Liver (tissue), 3 donors: ENCODE measurements at regions not wholly inside any gene's neighbourhood (a gene's known extent, or its start where the extent isn't known, plus 50 kb on each side); places are given as distances from the start of the nearest gene placed in this dataset.

Experiments
- TAF1 ChIP-seq: conservative IDR thresholded peaks from 2 replicates; pipeline ENCODE4 v1.6.1; 2016; ENCODE audit warnings: antibody characterized with exemption, mild to moderate bottlenecking
- YY1 ChIP-seq: IDR thresholded peaks from 2 replicates; pipeline ENCODE4 v1.6.1; 2016; ENCODE audit warnings: antibody characterized with exemption, mild to moderate bottlenecking
- TF ChIP-seq, protein P1 (sequence below): fragments of 150-350 bp; IDR thresholded peaks from 2 replicates; pipeline ENCODE4 v1.5.1; 2017; ENCODE audit warnings: improper control_type of control experiment, low read depth, low read length; ENCODE audit not compliant: missing input control
- TF ChIP-seq, protein P2 (sequence below): IDR thresholded peaks from 2 replicates; pipeline ENCODE4 v1.6.1; 2016; ENCODE audit warnings: antibody characterized with exemption, mild to moderate bottlenecking
- donor health status: healthy.
- donor health status: healthy.

GRCh38 chr2:120994301-120994995 lies 258.8 kb downstream of the GLI2 start:
- TF ChIP-seq, protein P1, sequence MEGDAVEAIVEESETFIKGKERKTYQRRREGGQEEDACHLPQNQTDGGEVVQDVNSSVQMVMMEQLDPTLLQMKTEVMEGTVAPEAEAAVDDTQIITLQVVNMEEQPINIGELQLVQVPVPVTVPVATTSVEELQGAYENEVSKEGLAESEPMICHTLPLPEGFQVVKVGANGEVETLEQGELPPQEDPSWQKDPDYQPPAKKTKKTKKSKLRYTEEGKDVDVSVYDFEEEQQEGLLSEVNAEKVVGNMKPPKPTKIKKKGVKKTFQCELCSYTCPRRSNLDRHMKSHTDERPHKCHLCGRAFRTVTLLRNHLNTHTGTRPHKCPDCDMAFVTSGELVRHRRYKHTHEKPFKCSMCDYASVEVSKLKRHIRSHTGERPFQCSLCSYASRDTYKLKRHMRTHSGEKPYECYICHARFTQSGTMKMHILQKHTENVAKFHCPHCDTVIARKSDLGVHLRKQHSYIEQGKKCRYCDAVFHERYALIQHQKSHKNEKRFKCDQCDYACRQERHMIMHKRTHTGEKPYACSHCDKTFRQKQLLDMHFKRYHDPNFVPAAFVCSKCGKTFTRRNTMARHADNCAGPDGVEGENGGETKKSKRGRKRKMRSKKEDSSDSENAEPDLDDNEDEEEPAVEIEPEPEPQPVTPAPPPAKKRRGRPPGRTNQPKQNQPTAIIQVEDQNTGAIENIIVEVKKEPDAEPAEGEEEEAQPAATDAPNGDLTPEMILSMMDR: no peak
- TF ChIP-seq YY1 (no peak), TAF1 (no peak)
- TF ChIP-seq, protein P2, sequence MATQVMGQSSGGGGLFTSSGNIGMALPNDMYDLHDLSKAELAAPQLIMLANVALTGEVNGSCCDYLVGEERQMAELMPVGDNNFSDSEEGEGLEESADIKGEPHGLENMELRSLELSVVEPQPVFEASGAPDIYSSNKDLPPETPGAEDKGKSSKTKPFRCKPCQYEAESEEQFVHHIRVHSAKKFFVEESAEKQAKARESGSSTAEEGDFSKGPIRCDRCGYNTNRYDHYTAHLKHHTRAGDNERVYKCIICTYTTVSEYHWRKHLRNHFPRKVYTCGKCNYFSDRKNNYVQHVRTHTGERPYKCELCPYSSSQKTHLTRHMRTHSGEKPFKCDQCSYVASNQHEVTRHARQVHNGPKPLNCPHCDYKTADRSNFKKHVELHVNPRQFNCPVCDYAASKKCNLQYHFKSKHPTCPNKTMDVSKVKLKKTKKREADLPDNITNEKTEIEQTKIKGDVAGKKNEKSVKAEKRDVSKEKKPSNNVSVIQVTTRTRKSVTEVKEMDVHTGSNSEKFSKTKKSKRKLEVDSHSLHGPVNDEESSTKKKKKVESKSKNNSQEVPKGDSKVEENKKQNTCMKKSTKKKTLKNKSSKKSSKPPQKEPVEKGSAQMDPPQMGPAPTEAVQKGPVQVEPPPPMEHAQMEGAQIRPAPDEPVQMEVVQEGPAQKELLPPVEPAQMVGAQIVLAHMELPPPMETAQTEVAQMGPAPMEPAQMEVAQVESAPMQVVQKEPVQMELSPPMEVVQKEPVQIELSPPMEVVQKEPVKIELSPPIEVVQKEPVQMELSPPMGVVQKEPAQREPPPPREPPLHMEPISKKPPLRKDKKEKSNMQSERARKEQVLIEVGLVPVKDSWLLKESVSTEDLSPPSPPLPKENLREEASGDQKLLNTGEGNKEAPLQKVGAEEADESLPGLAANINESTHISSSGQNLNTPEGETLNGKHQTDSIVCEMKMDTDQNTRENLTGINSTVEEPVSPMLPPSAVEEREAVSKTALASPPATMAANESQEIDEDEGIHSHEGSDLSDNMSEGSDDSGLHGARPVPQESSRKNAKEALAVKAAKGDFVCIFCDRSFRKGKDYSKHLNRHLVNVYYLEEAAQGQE: no peak
